Pulmonary artery endothelial cell (primary cell): ENCODE measurements at regions not wholly inside any gene's neighbourhood (a gene's known extent, or its start where the extent isn't known, plus 50 kb on each side); places are given as distances from the start of the nearest gene placed in this dataset.

Experiments used
- DNase-seq: peaks from one replicate; pipeline ENCODE4 v3.0.0-alpha.2; 2011; ENCODE audit warnings: low read depth, low spot score

GRCh38 chr6:18668994-18669393 lies 281.8 kb downstream of the RNF144B start:
- DNase-seq: no peak

GRCh38 chr6:18672852-18673251 lies 285.7 kb downstream of the RNF144B start:
- no peak for DNase-seq

- no peak for DNase-seq
These were observed 287.2 kb downstream of the RNF144B start for GRCh38 chr6:18674346-18674745.

GRCh38 chr6:18675881-18676280 lies 288.7 kb downstream of the RNF144B start:
- DNase-seq: no peak

DNA sequence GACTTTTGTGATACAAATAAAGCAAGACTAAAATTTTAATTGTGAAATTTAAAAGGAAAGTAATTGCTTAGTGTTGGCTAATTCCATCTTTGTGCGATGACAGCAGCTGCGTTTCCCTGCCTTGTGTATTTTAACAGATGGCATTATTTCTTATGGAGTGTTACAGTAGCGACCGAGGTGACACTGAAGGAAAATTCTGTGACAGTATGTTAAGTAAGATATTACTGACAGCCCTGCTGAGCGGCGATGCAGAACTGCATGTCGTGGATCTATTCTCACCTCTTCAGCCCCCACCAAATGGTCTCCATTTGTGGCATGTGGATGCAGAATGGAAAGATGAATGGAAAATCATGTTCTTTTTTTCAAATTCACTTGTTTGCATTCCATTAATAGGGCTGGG lies 289.4 kb downstream of the RNF144B start:
- DNase-seq: no peak

DNA sequence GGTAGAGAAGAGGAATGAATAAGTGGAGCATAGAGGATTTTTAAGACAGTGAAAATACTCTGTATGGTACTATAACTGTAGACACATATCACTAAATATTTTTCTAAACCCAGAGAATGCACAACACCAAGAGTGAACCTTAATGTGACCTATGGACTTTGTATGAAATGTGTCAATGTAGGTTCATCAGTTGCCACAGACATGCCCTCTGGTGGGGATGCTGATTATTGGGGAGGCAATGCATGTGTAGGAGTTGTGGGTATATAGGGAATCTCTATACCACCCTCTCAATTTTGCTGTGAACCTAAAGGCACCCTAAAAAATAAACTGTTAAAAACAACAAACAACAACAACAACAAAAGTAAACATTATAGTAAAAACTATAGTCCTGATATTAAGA lies 293.7 kb downstream of the RNF144B start:
- DNase-seq: no peak

DNA sequence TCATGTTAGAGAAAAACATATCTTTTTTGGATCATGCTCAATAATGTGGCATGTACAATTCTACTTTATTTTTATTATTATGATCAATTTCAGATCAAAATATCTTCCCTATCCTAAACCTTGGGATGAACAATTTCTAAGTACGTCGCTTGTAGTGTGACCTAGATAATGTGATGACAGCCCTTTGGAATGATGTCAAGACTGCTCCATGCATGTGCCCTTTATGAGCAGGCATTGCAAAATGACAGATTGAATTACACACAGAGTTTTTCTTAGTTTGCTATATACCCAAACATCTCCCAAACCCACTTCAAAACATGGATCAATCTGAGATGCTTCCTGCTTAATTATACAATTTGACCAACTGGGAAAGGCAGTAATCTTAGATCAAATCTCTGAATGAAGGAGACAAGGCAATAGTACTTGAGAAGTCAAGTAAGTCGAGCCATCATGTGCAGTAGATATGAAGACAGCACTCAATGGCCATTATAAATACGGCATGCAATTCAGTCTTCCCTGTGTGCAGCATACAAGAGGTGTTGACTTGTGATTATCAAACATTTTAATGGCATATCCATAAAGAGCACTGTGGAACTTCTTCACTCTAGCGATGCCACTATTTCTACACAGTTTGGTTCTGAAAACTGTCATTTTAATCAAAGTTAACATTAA lies 294.8 kb downstream of the RNF144B start:
- no peak for DNase-seq

- DNase-seq: no peak
These were observed 297.2 kb downstream of the RNF144B start for GRCh38 chr6:18684343-18684742.

GRCh38 chr6:18692929-18693685 lies 306.0 kb downstream of the RNF144B start:
- no peak for DNase-seq

DNA sequence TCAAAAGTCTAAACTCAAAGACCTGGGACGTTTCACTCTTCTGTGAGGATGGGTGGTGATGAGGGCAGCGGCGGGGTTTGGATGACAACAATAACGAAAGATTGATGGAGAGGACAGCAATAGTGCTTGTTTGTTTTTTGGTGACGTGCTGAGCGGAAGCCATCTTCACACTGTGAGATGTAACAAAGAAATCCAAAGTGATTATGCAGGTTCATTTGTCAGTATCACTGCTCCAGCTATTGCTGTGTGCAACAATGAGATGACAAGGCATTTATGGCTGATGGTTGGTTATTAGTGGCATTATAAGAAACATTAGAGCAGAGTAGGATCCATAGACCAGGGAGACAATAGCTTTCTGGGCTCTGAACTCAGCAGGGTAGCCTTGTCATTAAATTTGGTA lies 306.7 kb downstream of the RNF144B start:
- DNase-seq: no peak

GRCh38 chr6:18703546-18703945 lies 316.4 kb downstream of the RNF144B start:
- no peak for DNase-seq

DNA sequence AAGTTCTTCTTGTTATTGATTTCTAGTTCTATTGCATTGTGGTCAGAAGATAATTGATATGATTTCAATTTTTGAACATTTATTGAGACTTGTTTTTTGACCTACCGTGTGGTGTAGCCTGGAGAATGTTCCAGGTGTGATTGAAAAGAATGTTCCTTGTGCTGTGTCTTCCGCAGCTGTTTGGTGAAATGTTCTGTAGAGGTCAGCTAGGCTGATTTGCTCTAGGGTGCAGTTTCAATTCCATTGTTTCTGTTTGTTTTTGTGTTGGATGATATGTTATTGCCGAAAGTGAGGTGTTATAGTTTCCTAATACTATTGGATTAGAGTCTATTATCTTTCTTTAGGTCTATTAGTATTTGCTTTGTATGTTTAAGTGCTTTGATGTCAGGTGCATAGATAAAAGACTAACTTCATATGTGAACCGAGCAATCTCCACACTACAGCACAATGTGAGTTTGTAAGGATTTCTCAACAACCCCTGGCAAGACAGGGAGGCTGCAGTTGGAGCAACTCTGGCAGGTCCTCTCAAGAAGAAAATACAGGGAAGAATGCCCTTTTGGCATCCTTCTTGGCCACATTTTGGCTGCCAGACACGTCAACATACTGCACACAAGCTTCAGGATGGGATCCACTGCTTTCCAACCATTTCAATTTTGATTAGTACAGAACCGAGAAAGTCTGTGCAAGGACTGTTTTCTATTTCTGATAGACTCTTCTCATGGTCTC lies 320.7 kb downstream of the RNF144B start:
- no peak for DNase-seq

DNA sequence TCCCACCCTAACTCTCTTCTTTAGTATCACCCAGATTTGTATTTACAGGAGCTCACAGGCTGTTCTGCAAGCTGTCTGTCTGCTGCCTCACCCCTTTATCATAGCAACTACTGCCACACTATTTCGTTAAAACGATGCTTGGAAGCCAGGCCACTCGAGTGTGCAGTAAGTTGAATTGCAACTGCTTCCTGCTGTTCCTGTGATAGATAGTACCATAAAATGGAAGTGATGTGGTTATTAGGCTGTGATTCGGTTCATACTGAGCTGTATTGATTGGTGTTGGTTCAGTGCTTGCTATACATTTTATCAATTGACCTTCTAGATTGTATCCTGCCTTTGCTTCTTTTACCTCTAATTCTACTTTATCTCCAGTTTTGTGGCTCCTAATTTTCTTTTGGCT lies 325.4 kb downstream of the RNF144B start:
- no peak for DNase-seq

- no peak for DNase-seq
These were observed 332.9 kb downstream of the RNF144B start for GRCh38 chr6:18720075-18720474.

DNA sequence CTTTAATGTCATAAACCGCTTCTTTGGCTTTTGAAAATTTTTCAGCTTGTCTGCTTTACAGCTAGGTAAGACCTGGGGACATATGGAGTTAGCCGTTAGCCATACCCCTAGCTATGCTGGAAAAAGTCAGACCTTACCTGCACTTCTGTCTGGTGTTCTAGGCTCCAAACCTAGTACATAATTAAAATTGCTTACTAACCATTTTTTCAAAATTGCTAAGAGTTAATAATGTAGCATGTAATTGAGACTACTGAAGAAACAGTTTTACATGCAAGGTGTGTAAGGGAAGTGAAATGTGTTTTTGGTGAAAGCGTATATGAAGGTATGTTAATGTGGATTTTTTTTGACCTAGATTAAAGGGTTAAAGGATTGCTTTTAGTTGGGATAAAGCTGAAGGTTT lies 336.9 kb downstream of the RNF144B start:
- DNase-seq: no peak

GRCh38 chr6:18725449-18725848 lies 338.3 kb downstream of the RNF144B start:
- DNase-seq: no peak

- DNase-seq: no peak
These were observed 346.9 kb downstream of the RNF144B start for GRCh38 chr6:18733921-18734550.

DNA sequence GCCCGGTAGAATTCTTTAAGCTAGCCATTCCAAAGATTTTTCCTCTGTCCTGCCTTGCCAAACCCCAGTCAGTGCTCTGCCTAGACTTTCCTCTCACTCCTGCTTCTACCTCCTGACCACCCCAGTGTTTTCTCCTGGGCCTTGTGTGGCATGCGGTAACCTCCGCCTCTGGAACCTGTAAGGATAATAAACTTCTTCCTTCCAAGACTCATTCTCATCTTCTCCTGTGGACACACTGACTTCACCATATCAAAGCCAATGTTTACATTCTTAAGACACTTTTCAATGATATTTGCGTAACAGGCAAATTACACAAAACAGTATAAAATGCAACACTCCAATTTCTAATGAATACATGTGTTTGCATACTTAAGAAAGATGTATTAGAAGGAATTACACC lies 354.6 kb downstream of the RNF144B start:
- DNase-seq: no peak

DNA sequence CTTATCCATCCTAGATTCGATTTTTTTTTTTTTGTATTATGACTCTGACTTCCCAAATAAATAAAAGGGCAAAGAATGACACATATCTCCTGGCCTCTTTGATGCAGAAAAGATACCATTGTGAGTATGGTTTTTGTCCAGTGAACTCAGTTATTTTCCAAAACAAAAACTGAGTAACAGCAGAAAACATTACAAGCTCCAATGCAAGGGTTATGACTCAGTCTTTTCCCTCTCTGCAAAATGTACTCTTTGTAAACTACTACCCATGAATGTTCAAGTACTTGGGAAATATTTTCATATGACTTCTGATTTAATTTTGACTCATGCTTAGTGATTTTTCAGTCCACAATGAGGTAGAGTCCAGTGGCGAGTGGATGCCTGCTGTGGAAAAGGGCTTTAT lies 355.3 kb downstream of the RNF144B start:
- DNase-seq: no peak

DNA sequence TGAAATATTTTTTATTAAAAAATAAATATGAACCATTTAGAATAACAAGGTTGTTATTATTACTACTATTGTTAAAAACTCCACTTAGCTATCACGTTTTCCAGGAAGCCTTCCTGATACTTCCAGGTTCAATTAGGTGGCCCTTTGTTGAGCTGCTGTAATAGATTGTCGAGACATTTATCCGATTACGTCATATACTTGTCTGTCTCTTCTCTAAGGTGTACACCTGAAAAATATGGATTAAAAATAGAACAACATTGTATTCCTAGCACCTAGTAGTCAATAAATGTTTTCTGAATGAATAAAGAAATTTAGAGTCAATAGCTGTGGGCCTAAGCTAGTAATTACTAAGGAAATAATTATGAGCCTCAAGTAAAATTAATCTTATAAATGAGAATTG lies 359.6 kb downstream of the RNF144B start:
- DNase-seq: no peak

GRCh38 chr6:18748314-18748713 lies 361.2 kb downstream of the RNF144B start:
- DNase-seq: no peak
